IPS-NIHi11 (cell line): ENCODE measurements at regions not wholly inside any gene's neighbourhood (a gene's known extent, or its start where the extent isn't known, plus 50 kb on each side); places are given as distances from the start of the nearest gene placed in this dataset.
A peak's percentile ranks its signal among the peaks of the same experiment; 100 is the strongest.

Experiments used
- DNase-seq: peaks from one replicate; pipeline ENCODE4 v3.0.0; 2012; ENCODE audit warnings: mixed read lengths, low spot score

GRCh38 chr1:58380345-58380744 lies 166.2 kb downstream of the OMA1 start:
- no peak for DNase-seq

- DNase-seq: no peak
Observed at GRCh38 chr1:58367217-58367616, 179.3 kb downstream of the OMA1 start.

DNA sequence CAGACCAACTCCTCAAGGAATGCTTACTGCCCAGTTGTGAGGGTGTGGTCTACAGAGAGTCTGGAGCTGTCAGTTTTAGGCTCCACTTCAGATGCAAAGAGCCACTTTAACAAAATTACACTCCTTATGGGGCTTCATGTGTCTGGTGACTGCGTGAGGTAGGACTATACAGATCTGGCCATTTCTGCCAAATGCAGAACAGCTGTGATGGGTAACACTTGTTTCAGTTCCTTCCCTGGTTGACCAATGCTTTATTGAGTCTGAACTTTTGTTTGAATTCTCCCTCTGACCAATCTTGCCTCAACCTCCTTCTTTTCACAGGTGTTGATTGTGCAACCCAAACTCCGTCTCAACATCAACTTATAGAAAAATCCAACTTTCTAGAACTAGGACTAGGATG lies 181.2 kb downstream of the OMA1 start:
- DNase-seq: no peak

- DNase-seq: no peak
Observed at GRCh38 chr1:58363585-58363984, 182.9 kb downstream of the OMA1 start.

- no peak for DNase-seq
Observed at GRCh38 chr1:58361134-58361533, 185.4 kb downstream of the OMA1 start.

DNA sequence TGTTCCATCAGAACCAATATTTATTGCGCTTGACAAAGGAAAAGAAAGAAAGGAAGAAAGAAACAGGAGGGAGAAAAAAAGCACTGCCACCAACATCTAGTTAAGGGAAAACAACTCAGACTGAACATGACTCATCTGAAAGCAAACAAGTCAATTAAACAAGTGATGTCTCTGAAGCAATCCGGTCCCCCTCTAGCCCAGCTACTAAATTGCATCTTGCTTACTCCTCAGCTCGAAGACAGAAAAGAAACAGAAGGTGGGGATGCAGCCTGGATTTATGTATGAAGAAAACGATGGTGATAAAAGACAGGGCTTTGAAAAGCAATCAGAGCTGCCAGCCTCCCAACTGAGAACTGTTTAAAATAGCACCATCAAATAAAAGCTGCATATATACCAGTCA lies 188.2 kb downstream of the OMA1 start:
- no peak for DNase-seq

DNA sequence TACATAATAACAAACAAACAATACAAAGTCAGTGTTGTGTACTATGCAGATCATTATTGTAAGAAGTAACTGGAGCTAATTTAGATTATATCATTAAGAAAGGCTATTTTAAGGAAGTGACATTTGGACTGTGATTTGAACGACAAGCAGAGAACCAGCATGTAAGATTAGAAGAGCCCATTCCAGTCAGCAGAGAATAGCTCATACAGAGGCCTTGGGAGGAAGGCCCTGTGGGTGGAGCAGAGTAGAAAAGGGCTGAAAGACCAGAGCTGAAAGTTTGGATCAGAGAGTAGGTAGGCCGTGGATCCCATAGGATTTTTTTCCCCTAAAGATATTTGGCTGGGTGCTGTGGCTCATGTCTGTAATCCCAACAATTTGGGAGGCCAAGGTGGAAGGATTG lies 190.1 kb downstream of the OMA1 start:
- DNase-seq: no peak

DNA sequence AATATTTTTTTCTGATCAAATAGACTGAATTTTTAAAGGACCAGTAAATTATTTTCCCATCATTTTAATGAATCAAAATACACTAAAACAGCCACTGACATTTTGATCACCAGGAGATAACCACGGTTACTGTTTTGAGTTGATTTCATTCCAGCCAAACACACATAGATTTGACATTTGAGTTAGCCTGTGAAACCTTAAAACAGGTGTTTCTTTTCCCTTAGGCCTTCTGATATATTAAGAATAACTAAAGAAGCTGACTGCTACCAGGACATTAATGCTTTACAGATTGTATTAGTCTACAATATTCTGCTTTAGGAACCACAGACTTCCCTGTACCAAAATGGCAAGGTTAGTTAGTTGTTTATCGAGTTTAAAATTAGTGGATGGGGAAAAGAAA lies 193.4 kb downstream of the OMA1 start:
- DNase-seq: no peak

GRCh38 chr1:58352476-58353092 lies 193.9 kb downstream of the OMA1 start:
- no peak for DNase-seq

GRCh38 chr1:58346036-58346355 lies 200.5 kb downstream of the OMA1 start:
- no peak for DNase-seq

DNA sequence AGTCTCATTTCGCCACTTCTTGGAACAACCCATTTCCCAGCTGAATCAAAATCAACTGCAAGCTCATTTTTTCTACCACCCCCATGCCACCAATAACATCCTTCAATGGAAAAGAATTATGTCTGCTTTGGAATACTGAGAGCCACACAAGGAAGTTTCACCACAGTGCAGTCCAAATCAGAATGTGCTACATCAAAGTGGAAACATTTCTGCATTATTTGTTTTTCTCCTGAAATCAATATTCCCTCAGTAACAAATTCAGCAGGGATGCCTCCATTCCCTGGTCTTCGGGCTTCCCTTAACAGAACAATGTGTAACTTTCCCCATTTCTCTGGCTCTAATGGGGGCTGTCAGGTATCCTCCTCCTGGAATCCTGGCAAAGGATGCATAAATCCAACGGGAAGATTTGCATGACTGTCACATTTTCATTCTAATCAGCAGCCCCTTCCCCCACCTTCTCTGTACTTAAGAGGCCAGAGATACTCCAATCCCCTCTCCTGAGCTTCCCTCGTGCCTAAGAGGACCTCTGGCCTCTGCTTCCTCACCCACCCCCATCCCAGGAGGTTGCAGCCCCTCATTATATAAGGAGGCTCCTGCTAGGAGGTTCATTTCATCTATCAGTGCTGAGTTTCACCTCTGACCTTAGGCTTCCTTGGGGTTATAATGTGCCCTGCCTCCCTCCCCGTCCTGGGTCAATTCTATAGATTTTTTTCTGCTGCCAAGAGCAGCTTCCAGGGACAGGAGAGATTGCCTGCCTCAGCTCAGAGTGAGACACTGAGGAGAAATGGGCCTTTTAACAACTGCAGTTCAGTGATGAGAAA lies 201.1 kb downstream of the OMA1 start:
- peak; percentile 39 for DNase-seq

- DNase-seq: no peak
Observed at GRCh38 chr1:58340185-58340584, 206.3 kb downstream of the OMA1 start.

- no peak for DNase-seq
Observed at GRCh38 chr1:58338081-58338480, 208.4 kb downstream of the OMA1 start.

DNA sequence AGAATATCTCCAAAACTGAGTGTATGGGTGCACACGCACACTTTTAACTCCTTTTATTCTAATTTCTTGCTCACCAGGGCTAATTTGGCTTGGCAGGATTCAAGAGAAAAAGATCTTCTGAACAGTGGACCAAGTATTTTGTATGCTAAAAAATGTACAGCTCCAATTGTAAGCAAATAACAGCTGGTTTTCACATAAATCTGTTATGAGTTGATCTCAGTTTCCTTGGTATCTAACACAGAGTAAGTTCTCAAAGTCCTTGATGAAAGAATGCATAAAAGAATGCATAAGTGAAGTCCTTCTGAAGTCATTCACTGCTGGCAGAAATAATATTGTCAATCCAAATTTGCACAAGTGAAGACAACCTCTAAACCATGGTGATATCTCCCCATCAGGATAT lies 213.0 kb downstream of the OMA1 start:
- no peak for DNase-seq

DNA sequence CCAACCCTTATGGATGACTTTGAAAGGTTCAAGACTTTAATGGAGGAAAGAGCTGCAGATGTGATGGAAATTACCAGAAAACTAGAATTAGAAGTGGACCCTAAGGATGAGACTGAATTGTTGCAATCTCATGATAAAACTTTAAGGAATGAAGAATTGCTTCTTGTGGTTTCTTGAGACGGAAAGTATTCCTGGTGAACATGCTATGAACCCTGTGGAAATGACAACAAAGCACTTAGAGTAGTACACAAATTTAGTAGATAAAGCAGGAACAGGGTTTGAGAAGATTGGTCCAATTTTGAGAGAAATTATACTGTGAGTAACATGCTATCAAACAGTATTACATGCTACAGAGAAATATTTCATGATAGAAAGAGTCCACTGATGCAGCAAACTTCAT lies 215.4 kb downstream of the OMA1 start:
- no peak for DNase-seq

GRCh38 chr1:58325866-58326265 lies 220.7 kb downstream of the OMA1 start:
- no peak for DNase-seq

DNA sequence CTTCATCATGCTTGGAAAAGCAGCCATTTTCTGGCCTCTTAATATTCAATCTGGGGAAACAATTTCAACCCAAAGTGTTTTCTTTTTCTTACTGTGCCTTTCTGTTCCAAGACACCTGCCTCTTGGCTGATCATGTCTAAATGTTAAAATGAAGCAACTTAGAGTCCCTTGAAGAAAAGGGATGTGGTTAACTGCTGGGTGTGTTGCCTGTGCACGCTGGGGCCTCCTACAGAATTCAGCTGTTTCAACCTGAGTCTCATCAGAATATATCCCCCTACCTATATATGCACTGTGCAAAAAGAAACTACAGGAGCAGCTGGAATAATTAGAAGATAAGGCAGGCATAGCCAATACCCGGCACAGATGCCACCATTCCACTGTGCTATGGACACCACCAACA lies 222.0 kb downstream of the OMA1 start:
- DNase-seq: no peak

- no peak for DNase-seq
Observed at GRCh38 chr1:58318157-58319005, 228.1 kb downstream of the OMA1 start.

DNA sequence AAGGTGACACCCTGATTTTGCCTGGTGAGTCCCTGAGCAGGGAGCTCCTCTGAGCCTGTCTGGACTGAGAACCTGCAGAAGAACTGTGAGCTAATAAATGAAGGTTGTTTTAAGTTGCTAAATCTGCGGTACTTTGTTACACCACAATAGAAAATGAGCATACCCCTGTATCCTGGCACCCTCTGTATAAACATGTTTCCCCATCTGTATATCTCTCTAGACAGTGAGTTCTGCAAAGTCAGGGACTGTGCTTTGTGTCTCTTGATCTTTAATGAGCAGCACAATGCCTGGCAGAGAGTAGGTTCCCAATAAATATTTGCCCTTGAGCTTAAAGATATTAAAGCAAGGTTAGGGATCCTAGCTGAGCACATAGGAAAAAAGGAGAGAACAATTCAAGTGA lies 228.8 kb downstream of the OMA1 start:
- no peak for DNase-seq

DNA sequence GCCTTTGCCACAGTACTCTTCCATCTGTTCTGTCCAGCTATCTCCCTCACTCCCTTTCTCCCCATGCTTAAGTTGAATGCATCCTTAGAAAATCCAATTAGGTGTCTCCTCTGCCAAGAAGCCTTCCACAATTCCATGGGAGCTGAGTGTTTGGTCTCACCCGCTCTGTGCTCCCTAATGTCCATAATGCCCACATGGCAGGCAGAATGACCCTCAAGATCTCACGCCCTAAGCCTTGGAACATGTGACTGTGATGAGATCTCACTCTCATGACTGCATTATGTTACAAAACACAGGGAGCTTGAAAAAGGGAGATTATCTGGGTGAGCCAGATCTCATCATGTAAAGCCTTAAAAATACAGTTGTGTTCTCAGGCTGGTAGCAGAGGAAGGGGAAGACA lies 229.4 kb downstream of the OMA1 start:
- DNase-seq: no peak

DNA sequence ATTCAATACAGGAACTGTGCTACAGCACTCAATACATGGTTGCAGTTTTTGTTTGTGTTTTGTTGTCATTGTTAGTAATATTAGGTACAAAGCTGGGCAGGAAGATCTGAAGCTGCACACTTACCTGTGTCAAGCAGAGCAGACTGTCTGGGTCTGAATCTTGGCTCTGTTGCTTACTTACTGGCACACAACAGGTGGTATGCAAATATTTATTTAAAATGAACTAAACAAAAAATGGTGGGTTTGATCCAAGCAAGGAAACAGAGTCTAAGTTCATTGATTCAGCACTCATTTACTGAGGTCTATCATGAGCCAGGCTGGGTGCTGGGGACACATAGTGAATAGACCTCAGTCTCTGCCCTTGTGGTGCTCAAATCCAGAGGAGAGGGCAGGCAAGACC lies 230.4 kb downstream of the OMA1 start:
- DNase-seq: no peak

DNA sequence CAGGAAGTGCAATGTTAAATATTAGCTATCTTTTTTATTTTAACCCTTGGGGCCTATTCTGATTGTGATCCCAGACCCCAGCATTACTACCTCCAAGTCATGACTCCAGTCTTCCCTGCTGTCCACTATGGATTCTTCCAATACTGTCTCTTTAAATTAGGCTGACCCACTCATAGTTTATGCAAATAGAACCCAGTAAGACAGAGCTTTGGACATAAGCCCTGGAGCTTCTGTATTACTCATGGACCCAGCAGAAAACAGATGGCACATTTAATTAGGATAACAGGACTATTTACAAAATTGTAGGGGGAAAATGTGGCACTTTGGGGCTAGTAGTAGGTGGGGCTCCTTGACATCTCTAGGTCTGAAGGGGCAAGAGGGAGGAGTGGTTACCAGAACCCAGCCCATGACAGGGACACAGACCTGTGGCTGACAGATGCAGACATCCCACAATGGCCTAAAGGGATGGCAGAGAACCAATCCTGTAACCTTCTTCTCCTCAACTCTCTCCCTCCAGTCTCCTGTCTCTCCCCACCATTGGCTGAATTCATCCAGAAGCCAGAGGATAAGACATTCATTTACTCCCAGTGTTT lies 233.5 kb downstream of the OMA1 start:
- no peak for DNase-seq

DNA sequence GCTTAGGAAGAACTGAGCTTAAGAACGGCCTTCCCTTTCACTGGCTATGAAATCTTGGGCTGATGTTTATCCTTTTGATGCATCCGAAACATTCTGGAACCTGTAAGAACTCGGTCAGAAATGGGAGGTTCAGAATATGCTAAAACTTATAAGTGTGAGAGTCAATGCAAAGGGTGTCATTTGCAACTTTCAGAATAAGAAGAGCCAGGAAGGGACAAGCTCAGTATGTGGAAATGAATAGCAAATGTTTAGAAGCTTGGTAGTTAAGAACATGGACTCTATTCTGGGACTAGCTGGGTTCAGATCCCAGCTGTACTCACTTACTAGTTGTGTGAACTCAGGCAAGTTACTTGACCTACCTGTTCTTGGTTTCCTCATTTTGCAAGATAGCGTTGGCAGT lies 234.1 kb downstream of the OMA1 start:
- no peak for DNase-seq
